Colonic mucosa (tissue), 4 donors: ENCODE measurements at regions not wholly inside any gene's neighbourhood (a gene's known extent, or its start where the extent isn't known, plus 50 kb on each side); places are given as distances from the start of the nearest gene placed in this dataset.

Experiments
- DNase-seq: peaks from one replicate; pipeline ENCODE4 v3.0.0-alpha.2; 2020
- H3K27ac ChIP-seq: fragments of 200-600 bp; one replicate; pipeline ENCODE4 v1.8.0; 2021
- H3K27me3 ChIP-seq: fragments of 200-600 bp; one replicate; pipeline ENCODE4 v1.8.0; 2021
- H3K36me3 ChIP-seq: fragments of 200-600 bp; one replicate; pipeline ENCODE4 v1.8.0; 2021
- H3K4me1 ChIP-seq: fragments of 200-600 bp; one replicate; pipeline ENCODE4 v1.8.0; 2021; ENCODE audit warnings: mild to moderate bottlenecking
- H3K4me3 ChIP-seq: fragments of 200-600 bp; one replicate; pipeline ENCODE4 v1.8.0; 2021
- H3K9ac ChIP-seq, 2 donors: one replicate each; pipeline ENCODE4 v1.7.0; 2013; ENCODE audit warnings: control low read depth in 2 of 2, low read depth in 2 of 2, low read length in 2 of 2
- H3K9me3 ChIP-seq: fragments of 200-600 bp; one replicate; pipeline ENCODE4 v1.8.0; 2021
- CTCF ChIP-seq: fragments of 200-600 bp; IDR thresholded peaks from one replicate; pipeline ENCODE4 v1.8.0; 2022; ENCODE audit warnings: antibody characterized with exemption, mild to moderate bottlenecking
- intact Hi-C: fragments of 100-400 bp; cut with DNase I; formaldehyde crosslinking; loops from one replicate; pipeline ENCODE4 v1.14.1; 2022
- donor health status: healthy.
- donor health status: DM: no; HTN: no; CAD: no.
- donor health status: DM: no; HTN: no; CAD: no.

- Histone ChIP-seq H3K9ac (no peak overlapping the region), H3K4me3 (no peak overlapping the region), H3K9me3 (no peaks in the 10 kb centered on the region), H3K27ac (no peak overlapping the region), H3K36me3 (no peaks in the 10 kb centered on the region), H3K27me3 (no peaks in the 10 kb centered on the region), H3K4me1 (no peaks in the 10 kb centered on the region)
- intact Hi-C loops = no loop called here
- no peak for TF ChIP-seq CTCF
- DNase-seq = no peak
Observed at GRCh38 chr6:105644691-105645090, 241.8 kb upstream of the PREP start.

- no peaks in the 10 kb centered on the region for H3K4me1 ChIP-seq
- no peaks in the 10 kb centered on the region for H3K36me3 ChIP-seq
- no peak for DNase-seq
- no peak overlapping the region for H3K4me3 ChIP-seq
- H3K27ac ChIP-seq = no peak overlapping the region
- intact Hi-C loops = no loop called here
- no peaks in the 10 kb centered on the region for H3K27me3 ChIP-seq
- no peaks in the 10 kb centered on the region for H3K9me3 ChIP-seq
- no peak overlapping the region for H3K9ac ChIP-seq
- no peak for TF ChIP-seq CTCF
Observed at GRCh38 chr6:105644073-105644489, 241.2 kb upstream of the PREP start.

GRCh38 chr6:105642708-105643107, 239.8 kb upstream of the PREP start:
- Histone ChIP-seq H3K4me1 (no peaks in the 10 kb centered on the region), H3K9me3 (no peaks in the 10 kb centered on the region), H3K4me3 (no peak overlapping the region), H3K27ac (no peak overlapping the region), H3K9ac (no peak overlapping the region), H3K27me3 (no peaks in the 10 kb centered on the region), H3K36me3 (no peaks in the 10 kb centered on the region)
- TF ChIP-seq CTCF = no peak
- intact Hi-C loops = no loop called here
- no peak for DNase-seq

GRCh38 chr6:105641504-105641903, 238.6 kb upstream of the PREP start:
- TF ChIP-seq CTCF = no peak

GRCh38 chr6:105639124-105639523, 236.2 kb upstream of the PREP start:
- H3K4me3 ChIP-seq = no peak overlapping the region
- no peak overlapping the region for H3K9ac ChIP-seq
- no peaks in the 10 kb centered on the region for H3K9me3 ChIP-seq
- no peak for DNase-seq
- no peaks in the 10 kb centered on the region for H3K27me3 ChIP-seq
- intact Hi-C loops = no loop called here
- no peaks in the 10 kb centered on the region for H3K4me1 ChIP-seq
- no peak for TF ChIP-seq CTCF
- no peaks in the 10 kb centered on the region for H3K36me3 ChIP-seq
- no peak overlapping the region for H3K27ac ChIP-seq

More at GRCh38 chr6:105641504-105641903, 238.6 kb upstream of the PREP start:
- Histone ChIP-seq H3K36me3 (no peaks in the 10 kb centered on the region), H3K4me3 (no peak overlapping the region), H3K9me3 (no peaks in the 10 kb centered on the region), H3K4me1 (no peaks in the 10 kb centered on the region), H3K27me3 (no peaks in the 10 kb centered on the region), H3K27ac (no peak overlapping the region), H3K9ac (no peak overlapping the region)
- intact Hi-C loops = no loop called here
- no peak for DNase-seq

GRCh38 chr6:105633814-105634213, 230.9 kb upstream of the PREP start:
- Histone ChIP-seq H3K4me1 (no peaks in the 10 kb centered on the region), H3K27me3 (no peaks in the 10 kb centered on the region), H3K36me3 (no peaks in the 10 kb centered on the region), H3K9ac (no peak overlapping the region), H3K27ac (no peak overlapping the region), H3K9me3 (no peaks in the 10 kb centered on the region), H3K4me3 (no peak overlapping the region)
- no peak for DNase-seq
- intact Hi-C loops = no loop called here
- no peak for TF ChIP-seq CTCF
